GM18517 (cell line): ENCODE measurements at regions not wholly inside any gene's neighbourhood (a gene's known extent, or its start where the extent isn't known, plus 50 kb on each side); places are given as distances from the start of the nearest gene placed in this dataset.
"Not testable (repeated sequence)": the region's sequence is repeated elsewhere in the genome, so short reads cannot be mapped to it uniquely, and the experiment has no call there.

Source experiments
- ATAC-seq: cut with Tn5 transposase; IDR thresholded peaks from one replicate; pipeline ENCODE4 v1.9.1; 2021; ENCODE audit warnings: mild to moderate bottlenecking, moderate library complexity; ENCODE audit not compliant: unreplicated experiment

- ATAC-seq: no peak
Measured at GRCh38 chr5:166909926-166910325, 1381.5 kb upstream of the WWC1 start.

- ATAC-seq: no peak
Measured at GRCh38 chr5:166910995-166911394, 1380.5 kb upstream of the WWC1 start.

DNA sequence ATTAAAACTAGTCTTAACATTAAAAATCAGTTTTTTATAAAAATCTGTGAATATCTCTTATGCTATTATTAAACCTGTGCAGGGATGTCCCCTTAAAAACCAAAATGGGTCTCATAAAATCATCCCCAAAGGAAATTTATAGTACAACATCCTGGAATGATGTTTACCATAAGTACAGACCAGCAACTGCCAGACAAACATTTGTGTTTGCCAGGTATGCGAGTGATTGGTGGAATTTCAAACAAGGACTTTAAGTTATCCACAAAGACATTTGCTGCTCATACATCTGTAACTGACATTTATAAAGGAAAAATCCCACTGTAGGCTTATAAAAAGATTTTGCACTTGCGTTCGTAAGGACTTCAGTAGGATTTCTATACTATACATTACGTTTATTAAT, 1375.4 kb upstream of the WWC1 start:
- no peak for ATAC-seq

- no peak for ATAC-seq
Measured at GRCh38 chr5:166926138-166926537, 1365.3 kb upstream of the WWC1 start.

DNA sequence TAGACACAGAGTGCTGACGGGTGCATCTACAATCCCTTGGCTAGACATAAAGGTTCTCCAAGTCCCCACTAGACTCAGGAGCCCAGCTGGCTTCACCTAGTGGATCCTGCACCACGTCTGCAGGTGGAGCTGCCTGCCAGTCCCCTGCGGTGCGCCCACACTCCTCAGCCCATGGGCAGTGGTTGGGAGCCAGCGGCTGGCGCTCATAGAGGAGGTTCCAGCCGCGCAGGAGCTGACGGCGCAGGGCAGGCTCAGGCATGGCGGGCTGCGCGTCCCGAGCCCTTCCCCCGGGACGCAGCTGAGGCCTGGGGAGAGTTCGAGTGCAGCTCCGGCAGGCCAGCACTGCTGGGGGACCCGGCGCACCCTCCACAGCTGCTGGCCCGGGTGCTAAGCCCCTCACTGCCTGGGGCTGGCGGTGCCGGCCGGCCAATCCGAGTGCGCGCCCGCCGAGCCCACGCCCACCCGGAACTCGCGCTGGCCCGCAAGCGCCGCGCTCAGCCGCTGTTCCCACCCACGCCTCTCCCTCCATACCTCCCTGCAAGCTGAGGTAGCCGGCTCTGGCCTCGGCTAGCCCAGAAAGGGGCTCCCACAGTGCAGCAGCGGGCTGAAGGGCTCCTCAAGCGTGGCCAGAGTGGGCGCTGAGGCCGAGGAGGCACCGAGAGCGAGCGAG, 1364.5 kb upstream of the WWC1 start:
- not testable (repeated sequence) for ATAC-seq

- ATAC-seq: no peak
Measured at GRCh38 chr5:166936351-166936750, 1355.1 kb upstream of the WWC1 start.

DNA sequence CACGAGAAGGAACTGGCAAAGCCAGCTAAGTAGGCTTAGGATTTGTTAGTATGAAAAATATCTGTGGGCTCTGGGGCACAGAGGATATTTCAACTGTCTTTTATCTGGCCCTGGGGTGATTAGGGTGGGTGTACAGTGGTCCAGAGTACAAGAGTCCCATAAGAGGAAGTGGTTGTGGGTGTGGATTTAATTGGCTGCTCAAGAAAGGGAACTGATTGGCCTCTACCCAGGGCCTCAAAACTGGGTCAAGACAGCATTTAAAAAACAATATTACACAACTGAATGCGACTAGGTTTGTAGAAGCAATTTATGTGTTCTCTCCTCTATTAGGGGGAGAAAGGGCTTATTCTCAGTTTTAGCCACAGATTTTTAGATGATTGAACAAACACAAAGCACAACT, 1353.4 kb upstream of the WWC1 start:
- no peak for ATAC-seq

- no peak for ATAC-seq
Measured at GRCh38 chr5:166942948-166943347, 1348.5 kb upstream of the WWC1 start.

- ATAC-seq: no peak
Measured at GRCh38 chr5:166947045-166947444, 1344.4 kb upstream of the WWC1 start.

DNA sequence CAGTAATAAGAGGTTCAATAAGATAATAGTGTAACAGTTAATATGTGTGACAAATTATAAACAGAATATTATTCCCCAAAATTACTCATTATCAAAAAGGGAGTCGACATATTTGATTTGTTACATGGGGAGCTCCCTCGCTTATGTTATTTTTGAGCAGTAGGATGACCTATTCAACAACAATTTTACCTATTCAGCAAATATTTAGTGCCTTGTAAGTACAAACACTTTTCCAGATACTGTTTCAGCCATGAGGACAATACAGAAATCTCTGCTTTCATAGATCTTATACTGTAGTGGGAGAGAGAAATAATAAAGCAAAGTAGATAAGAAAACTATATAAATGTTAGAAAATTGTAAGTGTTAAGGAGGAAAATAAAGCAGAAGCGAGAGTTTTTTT, 1342.8 kb upstream of the WWC1 start:
- no peak for ATAC-seq

GRCh38 chr5:166952048-166952447, 1339.4 kb upstream of the WWC1 start:
- no peak for ATAC-seq

DNA sequence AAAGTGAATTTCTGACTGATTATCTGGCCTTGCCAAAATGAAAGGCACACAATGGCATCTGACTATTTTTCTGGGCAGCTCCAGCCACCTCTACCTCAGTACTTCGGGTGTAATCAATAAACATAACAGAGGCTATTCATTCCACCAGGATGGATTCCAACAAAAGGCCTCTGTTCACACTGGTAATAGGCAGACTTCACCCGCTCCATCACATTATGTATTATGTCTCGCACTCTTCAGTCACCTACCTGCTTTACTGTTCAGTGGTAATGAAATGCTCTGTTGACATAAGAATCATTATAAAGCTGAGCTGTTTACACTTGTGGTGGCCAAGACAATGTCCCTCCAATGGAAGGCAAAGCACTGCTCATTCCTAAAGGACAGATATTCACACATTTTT, 1333.7 kb upstream of the WWC1 start:
- no peak for ATAC-seq

DNA sequence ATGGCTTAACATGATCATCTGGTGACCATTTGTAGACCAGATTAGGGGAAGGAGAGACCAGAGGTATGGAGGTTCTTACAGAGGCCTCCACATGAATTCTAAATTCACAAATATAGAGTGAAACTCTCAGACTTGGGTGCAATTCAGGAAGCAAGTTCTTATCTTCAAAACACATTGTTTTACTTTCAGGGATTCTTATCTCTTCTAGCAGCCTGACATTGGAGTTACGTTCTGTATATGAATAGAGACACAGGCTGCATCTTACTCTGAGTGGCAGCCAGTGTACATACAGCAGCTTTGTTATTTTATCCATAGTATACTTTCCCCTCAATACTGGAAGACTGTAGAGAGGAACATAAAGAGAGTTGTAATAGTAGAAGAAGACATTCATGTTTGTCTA, 1331.7 kb upstream of the WWC1 start:
- no peak for ATAC-seq

GRCh38 chr5:166961028-166961427, 1330.4 kb upstream of the WWC1 start:
- no peak for ATAC-seq

DNA sequence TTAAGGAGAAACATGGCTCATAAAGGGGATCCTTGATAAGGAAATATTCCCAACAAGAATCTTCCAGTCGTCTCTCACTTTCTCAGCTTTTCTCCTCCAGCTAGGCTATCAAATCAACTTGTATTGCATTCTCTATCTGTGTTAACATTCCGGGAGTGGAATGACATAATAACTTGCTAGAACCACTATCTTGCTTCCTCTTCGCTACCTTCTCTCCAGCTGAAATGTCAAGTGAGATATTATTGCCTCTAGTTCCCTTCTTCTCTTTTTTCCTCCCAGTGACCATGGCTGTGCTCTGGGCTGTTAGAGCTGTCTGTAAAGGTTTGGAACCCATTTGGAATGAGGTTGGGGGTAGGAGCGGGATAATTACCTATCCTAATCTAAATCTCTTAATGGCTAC, 1329.5 kb upstream of the WWC1 start:
- ATAC-seq: no peak

DNA sequence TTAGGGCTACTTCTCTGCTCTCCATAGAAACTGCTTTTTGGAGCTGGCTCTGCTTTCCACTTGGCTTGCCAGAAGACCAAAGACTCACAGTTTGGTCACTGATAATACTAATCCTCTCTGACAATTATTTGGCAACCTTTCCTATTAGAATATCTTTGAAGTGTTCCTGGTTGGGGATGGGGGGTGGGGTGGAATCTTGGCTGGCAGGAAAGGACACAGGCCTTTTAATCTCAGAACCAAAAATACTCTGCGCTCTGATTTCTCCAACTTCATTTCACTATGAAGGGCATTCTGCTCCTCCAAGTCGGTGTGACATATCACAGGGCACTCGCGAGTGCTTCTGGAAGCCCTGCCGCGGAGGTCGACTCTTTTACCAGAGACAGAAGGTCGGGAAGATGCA, 1329.0 kb upstream of the WWC1 start:
- ATAC-seq: no peak

- ATAC-seq: no peak
Measured at GRCh38 chr5:166963596-166963995, 1327.8 kb upstream of the WWC1 start.

- no peak for ATAC-seq
Measured at GRCh38 chr5:166977911-166978422, 1313.5 kb upstream of the WWC1 start.

GRCh38 chr5:166979307-166979895, 1312.0 kb upstream of the WWC1 start:
- no peak for ATAC-seq

DNA sequence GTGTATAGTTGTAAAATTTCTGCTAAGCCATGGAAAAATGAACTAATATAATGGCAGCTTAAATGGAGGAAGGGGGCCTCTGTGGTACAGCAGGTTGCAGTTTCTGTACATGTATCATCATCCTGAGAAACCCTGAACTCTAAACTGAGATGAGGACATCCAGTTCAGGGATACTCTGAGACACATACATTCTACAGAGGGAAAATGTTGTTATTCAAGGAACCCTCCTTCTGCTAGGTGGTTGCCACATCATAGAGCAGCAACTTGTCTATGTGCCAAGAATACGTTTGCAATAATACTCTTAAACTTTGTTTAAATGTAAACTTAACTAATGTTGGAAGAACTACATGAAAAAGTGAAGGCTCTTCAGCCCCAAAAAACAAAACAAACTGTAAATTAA, 1310.8 kb upstream of the WWC1 start:
- no peak for ATAC-seq

- no peak for ATAC-seq
Measured at GRCh38 chr5:166982226-166982625, 1309.2 kb upstream of the WWC1 start.

GRCh38 chr5:166991601-166992000, 1299.8 kb upstream of the WWC1 start:
- ATAC-seq: no peak

DNA sequence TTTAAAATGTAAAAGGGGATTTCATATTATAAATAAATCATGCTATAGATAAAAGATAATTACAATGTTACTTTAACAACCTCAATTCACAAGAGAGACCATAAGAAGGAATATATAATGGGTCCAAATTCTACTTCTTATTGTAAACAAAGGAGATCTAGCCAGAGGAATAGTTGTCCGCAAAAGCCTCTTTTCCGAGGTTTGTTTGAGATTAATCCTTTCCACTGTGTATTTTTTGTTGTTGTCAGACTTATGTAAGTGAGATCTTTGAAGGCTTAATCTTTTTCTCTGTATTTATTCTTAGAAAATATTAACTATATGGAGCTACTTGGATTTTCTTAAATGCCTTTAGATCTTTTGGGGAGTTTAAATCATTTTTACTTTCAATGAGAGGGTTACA, 1299.3 kb upstream of the WWC1 start:
- no peak for ATAC-seq
